PC-9 (cell line): ENCODE measurements at regions not wholly inside any gene's neighbourhood (a gene's known extent, or its start where the extent isn't known, plus 50 kb on each side); places are given as distances from the start of the nearest gene placed in this dataset.

Source experiments
- BruUV-seq: library from RNA; stranded (reverse); fragments of 400-500 nt; replicated peaks from 2 replicates; lab custom pipeline; 2021; lab: Mats Ljungman, UMichigan
- CTCF ChIA-PET: fragments of 300-600 bp; sonication (Branson Sonifier 250); formaldehyde crosslinking; loops from one replicate; lab custom pipeline; 2022; ENCODE audit warnings: antibody characterized with exemption; lab: Charles Lee
- POLR2A ChIA-PET: fragments of 300-600 bp; sonication (Branson Sonifier 250); formaldehyde crosslinking; loops from one replicate; lab custom pipeline; 2022; ENCODE audit warnings: antibody characterized with exemption; ENCODE audit not compliant: unreplicated experiment; lab: Charles Lee
- DNase-seq, 2 experiments: peaks; one replicate each; pipeline versions ENCODE4 v3.0.0 to v3.0.0-alpha.2; 2015 to 2022; ENCODE audit warnings: mixed read lengths in 1 of 2
- H2AFZ ChIP-seq: fragments of 200-600 bp; sonication (generic); 2 replicates; pipeline ENCODE4 v1.8.1; 2017; ENCODE audit warnings: antibody characterized with exemption
- H3F3A ChIP-seq: fragments of 200-600 bp; sonication (generic); 2 replicates; pipeline ENCODE4 v1.8.1; 2017; ENCODE audit warnings: antibody characterized with exemption, mild to moderate bottlenecking, low read depth; ENCODE audit not compliant: insufficient read depth
- H3K27ac ChIP-seq: fragments of 200-600 bp; sonication (generic); 2 replicates; pipeline ENCODE4 v1.6.1; 2016; ENCODE audit warnings: mixed run types
- H3K27me3 ChIP-seq: fragments of 200-600 bp; sonication (generic); 2 replicates; pipeline ENCODE4 v1.6.1; 2016; ENCODE audit warnings: low read depth, mixed run types; ENCODE audit not compliant: insufficient read depth
- H3K36me3 ChIP-seq: fragments of 200-600 bp; sonication (generic); 2 replicates; pipeline ENCODE4 v1.6.1; 2016; ENCODE audit warnings: low read depth, mixed run types
- H3K4me1 ChIP-seq: fragments of 200-600 bp; sonication (generic); replicated peaks from 2 replicates; pipeline ENCODE4 v1.6.1; 2016; ENCODE audit warnings: mixed run types; ENCODE audit not compliant: insufficient read depth
- H3K4me2 ChIP-seq: fragments of 200-600 bp; sonication (generic); 2 replicates; pipeline ENCODE4 v1.6.1; 2017; ENCODE audit warnings: mixed run types
- H3K4me3 ChIP-seq: fragments of 200-600 bp; sonication (generic); 2 replicates; pipeline ENCODE4 v1.6.1; 2016; ENCODE audit warnings: mixed run types
- H3K79me2 ChIP-seq: fragments of 200-600 bp; sonication (generic); 2 replicates; pipeline ENCODE4 v1.6.1; 2017; ENCODE audit warnings: low read depth, mixed run types
- H3K9me2 ChIP-seq: fragments of 200-600 bp; sonication (generic); 2 replicates; pipeline ENCODE4 v1.8.1; 2017; ENCODE audit warnings: mild to moderate bottlenecking; ENCODE audit not compliant: insufficient read depth
- H3K9me3 ChIP-seq: fragments of 200-600 bp; sonication (generic); 2 replicates; pipeline ENCODE4 v1.8.1; 2016; ENCODE audit warnings: low read depth; ENCODE audit not compliant: insufficient read depth
- H4K20me1 ChIP-seq: fragments of 200-600 bp; sonication (generic); 2 replicates; pipeline ENCODE4 v1.8.1; 2017; ENCODE audit not compliant: insufficient read depth
- CTCF ChIP-seq: fragments of 200-600 bp; sonication (generic); conservative IDR thresholded peaks from 2 replicates; pipeline ENCODE4 v1.6.1; 2017; ENCODE audit warnings: mixed run types, antibody characterized with exemption, mild to moderate bottlenecking, moderate library complexity
- EZH2 ChIP-seq: fragments of 200-600 bp; sonication (generic); IDR thresholded peaks from 2 replicates; pipeline ENCODE4 v1.8.0; 2017; ENCODE audit warnings: antibody characterized with exemption, low read depth
- intact Hi-C: fragments of 100-400 bp; cut with micrococcal nuclease; formaldehyde crosslinking; loops from one replicate; pipeline ENCODE4 v1.10.0; 2022; ENCODE audit not compliant: unreplicated experiment

GRCh38 chr4:123216946-123217345 is 179.6 kb upstream of the SPRY1 start:
- Histone ChIP-seq H3K79me2 (no peaks in the 10 kb centered on the region), H2AFZ (no peak overlapping the region), H3K27ac (no peak overlapping the region), H4K20me1 (no peaks in the 10 kb centered on the region), H3K4me2 (no peak overlapping the region), H3K4me3 (no peak overlapping the region), H3K27me3 (no peaks in the 10 kb centered on the region), H3K4me1 (no peaks in the 10 kb centered on the region), H3K9me2 (no peaks in the 10 kb centered on the region), H3K36me3 (no peaks in the 10 kb centered on the region), H3K9me3 (no peaks in the 10 kb centered on the region), H3F3A (no peaks in the 10 kb centered on the region)
- TF ChIP-seq CTCF: no peak
- BruUV-seq: no TSS peak
- intact Hi-C loops: no loop called here
- POLR2A ChIA-PET: no interaction called here
- DNase-seq: no peak
- CTCF ChIA-PET: no interaction called here

GRCh38 chr4:123217664-123218063 is 178.9 kb upstream of the SPRY1 start:
- Histone ChIP-seq H3K9me3 (no peaks in the 10 kb centered on the region), H3K4me2 (no peak overlapping the region), H4K20me1 (no peaks in the 10 kb centered on the region), H3K4me3 (no peak overlapping the region), H3K79me2 (no peaks in the 10 kb centered on the region), H3K4me1 (no peaks in the 10 kb centered on the region), H3K36me3 (no peaks in the 10 kb centered on the region), H3F3A (no peaks in the 10 kb centered on the region), H3K9me2 (no peaks in the 10 kb centered on the region), H3K27ac (no peak overlapping the region), H3K27me3 (no peaks in the 10 kb centered on the region), H2AFZ (no peak overlapping the region)
- POLR2A ChIA-PET: no interaction called here
- TF ChIP-seq CTCF (no peak), EZH2 (no peak)
- intact Hi-C loops: no loop called here
- no peak for DNase-seq
- no TSS peak for BruUV-seq
- CTCF ChIA-PET: no interaction called here

DNA sequence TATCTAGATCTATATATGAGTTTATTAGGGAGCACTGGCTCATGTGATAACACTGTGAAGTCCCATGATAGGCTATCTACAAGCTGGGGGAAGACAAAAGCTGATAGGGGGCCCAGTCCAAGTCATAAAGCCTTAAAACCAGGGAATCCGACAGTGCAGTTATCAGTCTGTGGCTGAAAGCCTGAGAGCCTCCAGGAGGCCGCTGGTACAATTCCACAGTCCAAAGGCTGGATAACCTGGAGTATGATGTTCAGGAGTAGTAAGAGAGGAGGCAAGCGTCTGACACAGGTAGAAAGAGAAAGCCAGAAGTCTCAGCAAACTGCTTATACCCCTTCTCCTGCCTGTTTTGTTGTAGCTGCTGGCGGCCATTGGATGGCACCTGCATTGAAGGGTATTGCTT is 177.6 kb upstream of the SPRY1 start:
- DNase-seq: peak in 1 of 2 experiments; percentile 15
- Histone ChIP-seq H3K79me2 (no peaks in the 10 kb centered on the region), H3K9me2 (no peaks in the 10 kb centered on the region), H3K36me3 (no peaks in the 10 kb centered on the region), H4K20me1 (no peaks in the 10 kb centered on the region), H3K4me3 (no peak overlapping the region), H2AFZ (no peak overlapping the region), H3K27ac (no peak overlapping the region), H3K9me3 (no peaks in the 10 kb centered on the region), H3K27me3 (no peaks in the 10 kb centered on the region), H3K4me1 (no peaks in the 10 kb centered on the region), H3K4me2 (no peak overlapping the region), H3F3A (no peaks in the 10 kb centered on the region)
- ChIA-PET POLR2A (no interaction called here), CTCF (no interaction called here)
- TF ChIP-seq EZH2 (no peak), CTCF (no peak)
- BruUV-seq: no TSS peak
- intact Hi-C loops: no loop called here
